Naive thymus-derived CD4-positive, alpha-beta T cell (primary cell): ENCODE measurements at regions not wholly inside any gene's neighbourhood (a gene's known extent, or its start where the extent isn't known, plus 50 kb on each side); places are given as distances from the start of the nearest gene placed in this dataset.
"Not testable (repeated sequence)": the region's sequence is repeated elsewhere in the genome, so short reads cannot be mapped to it uniquely, and the experiment has no call there.

Source experiments
- ATAC-seq: fragments of 150-1000 bp; cut with Tn5 transposase; 2 replicates; pipeline ENCODE4 v1.10.0; 2021; ENCODE audit warnings: mild to moderate bottlenecking, moderate library complexity
- CTCF ChIA-PET: fragments of 350-600 bp; sonication (Branson Sonifier 250); formaldehyde crosslinking; loops from one replicate; lab custom pipeline; 2021; ENCODE audit warnings: antibody characterized with exemption; lab: Charles Lee
- POLR2A ChIA-PET: fragments of 350-600 bp; sonication (Branson Sonifier 250); formaldehyde crosslinking; loops from one replicate; lab custom pipeline; 2021; ENCODE audit warnings: antibody characterized with exemption, inconsistent platforms; lab: Charles Lee
- DNase-seq, 9 donors: peaks; one replicate each; pipeline versions ENCODE4 v3.0.0 to v3.0.0-alpha.2; 2020 to 2022; ENCODE audit warnings: mixed read lengths in 1 of 9
- H3K27ac ChIP-seq: one replicate; pipeline ENCODE4 v1.7.0; 2013; ENCODE audit warnings: mild to moderate bottlenecking, low read depth, low read length, moderate library complexity
- H3K27me3 ChIP-seq, 2 donors: one replicate each; pipeline ENCODE4 v1.7.0; 2013; ENCODE audit warnings: low read length in 2 of 2, mild to moderate bottlenecking in 2 of 2, moderate library complexity in 2 of 2; ENCODE audit not compliant: control insufficient read depth in 2 of 2, insufficient read depth in 2 of 2
- H3K36me3 ChIP-seq, 3 experiments: 1 replicate in 2 of 3; 2 replicates in 1 of 3; pipeline ENCODE4 v1.7.0; 2013; ENCODE audit warnings: low read length in 3 of 3, mild to moderate bottlenecking in 3 of 3, moderate library complexity in 1 of 3; ENCODE audit not compliant: insufficient read depth in 3 of 3, control insufficient read depth in 2 of 3
- H3K4me1 ChIP-seq, 2 donors: one replicate each; pipeline ENCODE4 v1.7.0; 2013; ENCODE audit warnings: low read length in 2 of 2, mild to moderate bottlenecking in 2 of 2, moderate library complexity in 1 of 2; ENCODE audit not compliant: control insufficient read depth in 2 of 2, insufficient read depth in 2 of 2
- H3K4me3 ChIP-seq: 2 replicates; pipeline ENCODE4 v1.7.0; 2013; ENCODE audit warnings: mild to moderate bottlenecking, low read length
- H3K9me3 ChIP-seq, 3 experiments: 1 replicate in 2 of 3; 2 replicates in 1 of 3; pipeline ENCODE4 v1.7.0; 2013; ENCODE audit warnings: low read length in 3 of 3; ENCODE audit not compliant: control insufficient read depth in 2 of 3
- H3K27ac Mint-ChIP-seq, 9 donors: one replicate each; pipeline ENCODE4 v1.8.0; 2020 to 2022; ENCODE audit warnings: mixed read lengths in 9 of 9, mild to moderate bottlenecking in 8 of 9, moderate library complexity in 5 of 9, inconsistent platforms in 2 of 9
- H3K27me3 Mint-ChIP-seq, 5 donors: one replicate each; pipeline ENCODE4 v1.8.0; 2021 to 2022; ENCODE audit warnings: mixed read lengths in 5 of 5, mild to moderate bottlenecking in 1 of 5
- H3K36me3 Mint-ChIP-seq, 5 donors: one replicate each; pipeline ENCODE4 v1.8.0; 2020 to 2022; ENCODE audit warnings: mixed read lengths in 5 of 5, mild to moderate bottlenecking in 3 of 5, inconsistent platforms in 1 of 5
- H3K4me1 Mint-ChIP-seq, 7 donors: one replicate each; pipeline ENCODE4 v1.8.0; 2020 to 2022; ENCODE audit warnings: mixed read lengths in 7 of 7, mild to moderate bottlenecking in 3 of 7, inconsistent platforms in 1 of 7
- H3K4me3 Mint-ChIP-seq, 10 donors: one replicate each; pipeline ENCODE4 v1.8.0; 2020 to 2022; ENCODE audit warnings: mild to moderate bottlenecking in 10 of 10, mixed read lengths in 10 of 10, moderate library complexity in 6 of 10, inconsistent platforms in 2 of 10
- H3K9me3 Mint-ChIP-seq, 11 donors: one replicate each; pipeline ENCODE4 v1.8.0; 2020 to 2022; ENCODE audit warnings: mixed read lengths in 11 of 11, mild to moderate bottlenecking in 4 of 11, inconsistent platforms in 1 of 11, moderate library complexity in 1 of 11
- intact Hi-C, 2 donors: fragments of 100-400 bp; cut with micrococcal nuclease; formaldehyde crosslinking; loops; one replicate each; pipeline ENCODE4 v1.15.1; 2023

DNA sequence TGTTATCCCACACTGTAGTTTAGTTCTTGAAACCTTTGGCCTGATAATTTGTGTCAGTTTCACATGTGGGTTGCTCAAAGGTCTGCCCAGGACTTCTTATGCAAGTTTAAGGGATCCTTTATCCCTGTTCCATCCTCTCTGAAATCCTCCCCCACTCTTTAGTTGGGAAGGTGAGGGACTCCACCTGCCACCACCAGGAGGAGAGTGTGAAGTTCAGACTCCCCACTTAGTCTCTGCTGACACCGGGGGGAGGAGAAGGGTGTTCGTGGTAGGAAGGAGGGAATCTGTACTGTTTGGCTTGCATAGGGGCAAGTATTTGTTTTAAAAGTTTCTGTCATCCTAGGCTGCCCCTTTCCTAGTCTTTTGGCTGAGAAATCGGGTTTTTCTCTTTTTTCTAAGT is 211.8 kb downstream of the PPP4R3C start:
- peaks cover 0 to 2% (median 0%) of the 10 kb centered on the region in 11 donors for H3K9me3 Mint-ChIP-seq
- ChIA-PET POLR2A (no interaction called here), CTCF (no interaction called here)
- H3K36me3 Mint-ChIP-seq: no peaks in the 10 kb centered on the region
- intact Hi-C loops: no loop called here
- Histone ChIP-seq H3K4me1 (no peaks in the 10 kb centered on the region), H3K9me3 (no peaks in the 10 kb centered on the region), H3K27me3 (no peaks in the 10 kb centered on the region), H3K27ac (no peak overlapping the region), H3K36me3 (no peaks in the 10 kb centered on the region), H3K4me3 (no peak overlapping the region)
- no peak overlapping the region for H3K4me3 Mint-ChIP-seq
- H3K27ac Mint-ChIP-seq: no peak overlapping the region
- DNase-seq (no peak), ATAC-seq (no peak)
- H3K27me3 Mint-ChIP-seq: no peaks in the 10 kb centered on the region
- H3K4me1 Mint-ChIP-seq: no peaks in the 10 kb centered on the region

DNA sequence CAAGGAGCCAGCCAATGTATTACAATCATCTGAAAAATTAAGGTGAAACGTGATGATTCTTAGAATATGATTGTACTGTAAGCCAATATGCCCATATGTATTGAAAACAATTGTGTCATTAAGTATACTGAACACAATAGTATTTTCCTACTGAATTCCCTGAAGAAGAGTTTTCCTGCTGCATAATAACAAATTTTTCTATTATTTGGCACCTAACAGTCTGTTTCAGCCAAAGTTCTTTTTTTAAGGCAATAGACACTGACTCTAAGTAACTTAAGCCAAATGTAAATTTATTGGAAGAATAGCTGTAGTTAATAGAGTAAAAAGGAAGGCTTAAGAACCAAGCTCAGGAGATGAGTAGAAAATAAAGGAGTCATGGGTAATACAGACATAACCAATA is 220.6 kb downstream of the PPP4R3C start:
- Mint-ChIP-seq H3K9me3 (peaks cover 0 to 23% (median 9%) of the 10 kb centered on the region in 11 donors), H3K4me3 (no peak overlapping the region), H3K4me1 (no peaks in the 10 kb centered on the region), H3K27ac (no peak overlapping the region), H3K36me3 (peaks cover 0 to 7% (median 0%) of the 10 kb centered on the region in 5 donors), H3K27me3 (no peaks in the 10 kb centered on the region)
- Histone ChIP-seq H3K4me3 (no peak overlapping the region), H3K9me3 (no peaks in the 10 kb centered on the region), H3K4me1 (no peaks in the 10 kb centered on the region), H3K36me3 (no peaks in the 10 kb centered on the region), H3K27me3 (no peaks in the 10 kb centered on the region), H3K27ac (no peak overlapping the region)
- intact Hi-C loops: no loop called here
- DNase-seq: no peak
- ChIA-PET POLR2A (no interaction called here), CTCF (no interaction called here)
- no peak for ATAC-seq

DNA sequence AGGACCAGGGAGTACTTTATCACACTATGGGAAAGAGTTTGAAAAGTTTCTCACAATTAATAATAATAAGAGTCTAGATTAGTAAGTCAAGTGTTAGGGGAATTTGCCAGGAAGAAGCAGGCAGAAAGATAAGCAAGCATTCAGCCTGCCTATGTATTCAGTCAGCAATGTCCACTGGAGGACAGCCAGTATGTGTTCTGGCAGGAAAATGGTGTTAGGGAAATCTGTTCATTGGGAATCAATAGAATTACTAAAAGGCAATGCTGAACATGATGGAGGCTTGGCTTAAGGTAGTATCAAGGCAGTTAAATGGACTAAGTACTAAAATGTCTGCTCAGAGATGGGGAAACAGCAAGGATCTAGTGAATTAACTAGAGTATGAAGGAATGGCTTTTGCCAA is 221.2 kb downstream of the PPP4R3C start:
- Mint-ChIP-seq H3K27me3 (no peaks in the 10 kb centered on the region), H3K4me3 (no peak overlapping the region), H3K9me3 (peaks cover 0 to 23% (median 9%) of the 10 kb centered on the region in 11 donors), H3K36me3 (peaks cover 0 to 7% (median 0%) of the 10 kb centered on the region in 5 donors), H3K4me1 (no peaks in the 10 kb centered on the region), H3K27ac (no peak overlapping the region)
- Histone ChIP-seq H3K9me3 (no peaks in the 10 kb centered on the region), H3K36me3 (no peaks in the 10 kb centered on the region), H3K27ac (no peak overlapping the region), H3K27me3 (no peaks in the 10 kb centered on the region), H3K4me3 (no peak overlapping the region), H3K4me1 (no peaks in the 10 kb centered on the region)
- POLR2A ChIA-PET: no interaction called here
- ATAC-seq: no peak
- intact Hi-C loops: no loop called here
- no peak for DNase-seq
- CTCF ChIA-PET: no interaction called here

DNA sequence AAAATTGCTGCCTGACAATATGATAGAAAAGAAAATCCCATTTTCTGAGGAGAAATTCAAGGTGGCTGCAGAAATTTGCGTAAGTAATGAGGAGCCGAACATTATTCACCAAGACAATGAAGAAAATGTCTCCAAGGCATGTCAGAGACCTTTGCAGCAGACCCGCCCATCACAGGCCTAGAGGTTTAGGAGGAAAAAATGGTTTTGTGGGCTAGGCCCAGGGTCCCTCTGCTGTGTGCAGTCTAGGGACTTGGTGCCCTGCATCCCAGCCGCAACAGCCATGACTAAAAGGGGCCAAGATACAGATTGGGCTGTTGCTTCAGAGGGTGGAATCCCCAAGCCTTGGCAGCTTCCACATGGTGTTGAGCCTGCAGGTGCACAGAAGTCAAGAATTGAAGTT is 223.1 kb downstream of the PPP4R3C start:
- H3K27me3 ChIP-seq, intact Hi-C loops, H3K27me3 Mint-ChIP-seq, ATAC-seq, H3K27ac Mint-ChIP-seq, H3K4me1 ChIP-seq, DNase-seq, H3K36me3 Mint-ChIP-seq, H3K27ac ChIP-seq, CTCF ChIA-PET, POLR2A ChIA-PET, H3K36me3 ChIP-seq, H3K4me3 ChIP-seq, H3K4me3 Mint-ChIP-seq, H3K9me3 ChIP-seq, H3K4me1 Mint-ChIP-seq: not testable (repeated sequence)
- peaks cover 0 to 23% (median 9%) of the 10 kb centered on the region in 11 donors for H3K9me3 Mint-ChIP-seq

DNA sequence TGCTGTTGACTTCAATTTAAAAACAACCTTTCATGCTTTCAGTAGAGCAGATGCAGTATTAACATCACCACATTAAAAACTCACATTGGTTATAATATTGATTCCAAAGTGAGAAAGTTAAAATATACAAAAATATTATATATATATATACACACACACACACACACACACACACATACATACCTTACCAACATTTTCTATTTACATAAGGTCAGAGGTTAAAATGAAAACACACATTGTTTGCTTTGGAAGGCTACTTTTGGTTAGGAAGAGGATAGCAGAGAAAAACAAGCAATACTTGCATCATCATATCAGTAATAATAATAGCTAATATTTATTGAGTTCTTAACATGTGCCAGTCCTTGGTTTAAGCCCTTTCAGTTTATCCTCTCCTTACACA is 226.5 kb downstream of the PPP4R3C start:
- ATAC-seq (no peak), DNase-seq (no peak)
- Mint-ChIP-seq H3K36me3 (peaks cover 0 to 7% (median 0%) of the 10 kb centered on the region in 5 donors), H3K27ac (no peak overlapping the region), H3K9me3 (peaks cover 0 to 21% (median 7%) of the 10 kb centered on the region in 11 donors), H3K27me3 (no peaks in the 10 kb centered on the region), H3K4me3 (no peak overlapping the region), H3K4me1 (no peaks in the 10 kb centered on the region)
- Histone ChIP-seq H3K27ac (no peak overlapping the region), H3K4me3 (no peak overlapping the region), H3K4me1 (no peaks in the 10 kb centered on the region), H3K36me3 (no peaks in the 10 kb centered on the region), H3K9me3 (no peaks in the 10 kb centered on the region), H3K27me3 (no peaks in the 10 kb centered on the region)
- CTCF ChIA-PET: no interaction called here
- intact Hi-C loops: no loop called here
- POLR2A ChIA-PET: no interaction called here

DNA sequence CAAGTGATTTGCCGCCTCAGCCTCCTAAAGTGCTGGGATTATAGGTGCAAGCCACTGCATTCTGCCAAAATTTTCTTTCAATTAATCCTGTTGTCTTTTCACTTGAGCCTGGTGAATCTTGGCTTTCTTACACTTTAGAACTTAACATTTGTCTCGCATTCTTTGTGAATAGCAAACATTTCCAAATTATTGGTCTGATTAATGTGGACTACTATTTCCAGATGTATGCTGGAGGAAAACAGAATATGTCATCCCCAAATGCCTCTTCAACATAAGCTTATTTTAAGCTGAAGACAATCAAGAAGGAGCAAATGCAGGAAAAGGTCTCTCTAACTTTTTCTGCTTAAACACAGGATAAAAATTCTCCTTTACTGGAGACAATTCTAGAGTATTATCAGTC is 233.4 kb downstream of the PPP4R3C start:
- Histone ChIP-seq H3K36me3 (no peaks in the 10 kb centered on the region), H3K4me3 (no peak overlapping the region), H3K4me1 (no peaks in the 10 kb centered on the region), H3K27me3 (no peaks in the 10 kb centered on the region), H3K27ac (no peak overlapping the region), H3K9me3 (no peaks in the 10 kb centered on the region)
- Mint-ChIP-seq H3K9me3 (no peaks in the 10 kb centered on the region), H3K4me1 (no peaks in the 10 kb centered on the region), H3K36me3 (no peaks in the 10 kb centered on the region), H3K27ac (no peak overlapping the region), H3K27me3 (no peaks in the 10 kb centered on the region), H3K4me3 (no peak overlapping the region)
- intact Hi-C loops: no loop called here
- ChIA-PET CTCF (no interaction called here), POLR2A (no interaction called here)
- DNase-seq: no peak
- no peak for ATAC-seq

DNA sequence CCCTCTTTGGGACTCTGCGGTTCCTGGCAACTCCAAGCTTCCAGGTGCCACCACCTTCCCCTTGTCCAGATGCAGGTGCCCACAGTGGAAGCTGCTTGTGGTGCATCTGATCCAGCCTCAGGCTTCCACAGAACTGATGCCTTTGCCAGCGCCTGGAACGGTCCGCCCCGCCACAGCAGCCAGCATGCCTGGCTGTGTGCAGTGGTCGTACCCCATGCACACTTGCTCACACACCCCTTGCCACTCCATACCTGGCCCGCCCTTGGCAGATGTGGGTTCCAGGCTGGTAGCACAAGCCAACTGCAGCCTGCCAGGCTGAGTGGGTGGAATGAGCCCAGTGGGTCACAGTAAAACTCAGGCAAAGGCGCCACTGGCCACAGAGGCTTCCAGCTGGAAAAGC is 240.5 kb downstream of the PPP4R3C start:
- POLR2A ChIA-PET: no interaction called here
- intact Hi-C loops: no loop called here

More for the DNA sequence above, 240.5 kb downstream of the PPP4R3C start:
- H3K4me3 ChIP-seq: no peak overlapping the region
- H3K27me3 ChIP-seq: no peaks in the 10 kb centered on the region
- ATAC-seq (no peak), DNase-seq (no peak)
- H3K27ac ChIP-seq: no peak overlapping the region
- no peaks in the 10 kb centered on the region for H3K4me1 ChIP-seq
- no peaks in the 10 kb centered on the region for H3K36me3 ChIP-seq
- no peaks in the 10 kb centered on the region for H3K9me3 ChIP-seq
- H3K4me3 Mint-ChIP-seq: no peak overlapping the region
- H3K36me3 Mint-ChIP-seq: no peaks in the 10 kb centered on the region
- H3K27ac Mint-ChIP-seq: no peak overlapping the region
- no peaks in the 10 kb centered on the region for H3K27me3 Mint-ChIP-seq
- CTCF ChIA-PET: no interaction called here
- H3K4me1 Mint-ChIP-seq: no peaks in the 10 kb centered on the region
- H3K9me3 Mint-ChIP-seq: peaks cover 0 to 10% (median 1%) of the 10 kb centered on the region in 11 donors
